SU-DHL-6 (cell line): ENCODE measurements at regions not wholly inside any gene's neighbourhood (a gene's known extent, or its start where the extent isn't known, plus 50 kb on each side); places are given as distances from the start of the nearest gene placed in this dataset.

Experiments
- H2AFZ ChIP-seq: fragments of 200-600 bp; sonication (generic); 2 replicates; pipeline ENCODE4 v1.6.1; 2014; ENCODE audit warnings: low read depth, mild to moderate bottlenecking, moderate library complexity, mixed read lengths, antibody characterized with exemption, low read length; ENCODE audit not compliant: severe bottlenecking
- H3F3A ChIP-seq: fragments of 200-600 bp; shearing (Covaris generic); 2 replicates; pipeline ENCODE4 v1.6.0; 2016; ENCODE audit warnings: antibody characterized with exemption, mild to moderate bottlenecking; ENCODE audit not compliant: insufficient read depth
- H3K27ac ChIP-seq: fragments of 200-600 bp; sonication (generic); 2 replicates; pipeline ENCODE4 v1.5.1; 2016; ENCODE audit warnings: low read depth, mild to moderate bottlenecking, low read length, moderate library complexity, mixed read lengths
- H3K27me3 ChIP-seq: fragments of 200-600 bp; sonication (generic), shearing (Covaris generic); 2 replicates; pipeline ENCODE4 v1.6.0; 2014; ENCODE audit warnings: mild to moderate bottlenecking, low read length
- H3K36me3 ChIP-seq: fragments of 200-600 bp; sonication (generic); 2 replicates; pipeline ENCODE4 v1.6.1; 2014; ENCODE audit warnings: mild to moderate bottlenecking, low read length, mixed read lengths
- H3K4me2 ChIP-seq: fragments of 300-600, 200-600 bp; shearing (Covaris generic), sonication (generic); 2 replicates; pipeline ENCODE4 v1.6.0; 2014; ENCODE audit warnings: low read length, low read depth, mild to moderate bottlenecking; ENCODE audit not compliant: poor library complexity, severe bottlenecking
- H3K4me3 ChIP-seq: fragments of 200-600 bp; sonication (generic); 2 replicates; pipeline ENCODE4 v1.5.1; 2014; ENCODE audit warnings: antibody characterized with exemption, low read length, mild to moderate bottlenecking, mixed read lengths; ENCODE audit not compliant: insufficient read depth, poor library complexity, severe bottlenecking
- H3K79me2 ChIP-seq: fragments of 200-600 bp; sonication (generic); 2 replicates; pipeline ENCODE4 v1.6.1; 2014; ENCODE audit warnings: mild to moderate bottlenecking, low read length, moderate library complexity; ENCODE audit not compliant: insufficient read depth
- H3K9ac ChIP-seq: fragments of 200-600 bp; sonication (generic); 2 replicates; pipeline ENCODE4 v1.7.0; 2014; ENCODE audit warnings: mild to moderate bottlenecking, low read length
- H3K9me2 ChIP-seq: fragments of 200-600 bp; sonication (generic); replicated peaks from 2 replicates; pipeline ENCODE4 v1.6.1; 2014; ENCODE audit warnings: low read length; ENCODE audit not compliant: insufficient read depth
- H3K9me3 ChIP-seq: fragments of 200-600 bp; sonication (generic); 2 replicates; pipeline ENCODE4 v1.6.1; 2014; ENCODE audit warnings: low read length, mixed read lengths; ENCODE audit not compliant: insufficient read depth
- H4K20me1 ChIP-seq: fragments of 200-600 bp; sonication (generic); 2 replicates; pipeline ENCODE4 v1.6.1; 2014; ENCODE audit warnings: low read depth, mild to moderate bottlenecking, antibody characterized with exemption, low read length, moderate library complexity, mixed read lengths
- EZH2phosphoT487 ChIP-seq: fragments of 200-600 bp; sonication (generic), shearing (Covaris generic); conservative IDR thresholded peaks from 2 replicates; pipeline ENCODE4 v1.6.1; 2018; ENCODE audit warnings: mild to moderate bottlenecking, antibody characterized with exemption, low read length, moderate library complexity, mixed read lengths
- TF ChIP-seq, protein P1 (sequence below): fragments of 200-600 bp; sonication (generic); IDR thresholded peaks from one replicate; pipeline ENCODE4 v1.5.1; 2017; ENCODE audit warnings: antibody characterized with exemption, mild to moderate bottlenecking, low read length, moderate library complexity; ENCODE audit not compliant: insufficient read depth, poor library complexity, severe bottlenecking

DNA sequence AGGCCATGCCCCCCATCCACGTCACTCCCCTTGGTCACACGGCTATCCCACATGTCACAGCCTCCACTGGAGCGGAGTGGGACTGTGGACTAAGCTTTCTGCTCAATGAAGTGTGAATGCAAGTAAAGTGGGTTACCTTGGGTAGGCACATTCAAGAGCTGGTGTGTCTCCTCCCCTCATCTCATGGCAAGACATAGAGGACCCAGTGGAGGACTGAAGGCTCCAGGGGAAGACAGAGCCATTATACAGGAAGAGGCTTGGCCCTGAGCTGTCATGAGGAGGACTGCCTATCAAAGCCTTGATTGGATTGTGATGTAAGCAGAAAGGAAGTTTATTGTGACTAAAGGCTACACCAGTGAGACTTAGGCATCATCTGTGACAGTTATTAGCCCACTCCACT lies 129.2 kb upstream of the CCL2 start:
- Histone ChIP-seq H3K9ac (no peak overlapping the region), H3K27ac (no peak overlapping the region), H2AFZ (no peak overlapping the region), H3K79me2 (no peaks in the 10 kb centered on the region), H3K27me3 (no peaks in the 10 kb centered on the region), H3K9me2 (no peaks in the 10 kb centered on the region), H3K4me3 (no peak overlapping the region), H3K9me3 (no peaks in the 10 kb centered on the region), H3K4me2 (no peak overlapping the region), H3F3A (no peaks in the 10 kb centered on the region), H3K36me3 (no peaks in the 10 kb centered on the region), H4K20me1 (no peaks in the 10 kb centered on the region)
- TF ChIP-seq, protein P1, sequence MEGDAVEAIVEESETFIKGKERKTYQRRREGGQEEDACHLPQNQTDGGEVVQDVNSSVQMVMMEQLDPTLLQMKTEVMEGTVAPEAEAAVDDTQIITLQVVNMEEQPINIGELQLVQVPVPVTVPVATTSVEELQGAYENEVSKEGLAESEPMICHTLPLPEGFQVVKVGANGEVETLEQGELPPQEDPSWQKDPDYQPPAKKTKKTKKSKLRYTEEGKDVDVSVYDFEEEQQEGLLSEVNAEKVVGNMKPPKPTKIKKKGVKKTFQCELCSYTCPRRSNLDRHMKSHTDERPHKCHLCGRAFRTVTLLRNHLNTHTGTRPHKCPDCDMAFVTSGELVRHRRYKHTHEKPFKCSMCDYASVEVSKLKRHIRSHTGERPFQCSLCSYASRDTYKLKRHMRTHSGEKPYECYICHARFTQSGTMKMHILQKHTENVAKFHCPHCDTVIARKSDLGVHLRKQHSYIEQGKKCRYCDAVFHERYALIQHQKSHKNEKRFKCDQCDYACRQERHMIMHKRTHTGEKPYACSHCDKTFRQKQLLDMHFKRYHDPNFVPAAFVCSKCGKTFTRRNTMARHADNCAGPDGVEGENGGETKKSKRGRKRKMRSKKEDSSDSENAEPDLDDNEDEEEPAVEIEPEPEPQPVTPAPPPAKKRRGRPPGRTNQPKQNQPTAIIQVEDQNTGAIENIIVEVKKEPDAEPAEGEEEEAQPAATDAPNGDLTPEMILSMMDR: no peak
- no peak for TF ChIP-seq EZH2phosphoT487

DNA sequence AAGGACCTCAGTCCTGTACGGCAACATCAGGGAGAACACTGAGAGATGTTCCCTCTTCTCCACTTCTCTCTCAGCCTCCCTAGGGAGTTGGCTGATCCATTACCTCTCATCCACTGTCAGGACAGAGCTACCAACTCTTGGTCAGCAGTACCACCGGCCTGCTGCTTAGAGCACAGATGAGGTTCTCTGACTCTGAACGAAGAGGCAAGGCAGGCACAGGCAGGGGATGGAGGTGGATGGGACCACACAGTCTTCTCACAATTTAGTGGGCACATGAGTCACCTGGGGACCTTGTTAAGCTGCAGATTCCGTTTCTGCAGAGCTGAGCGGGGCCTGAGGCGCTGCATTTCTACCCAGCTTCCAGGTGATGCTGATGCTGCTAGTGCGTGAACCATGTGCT lies 128.6 kb upstream of the CCL2 start:
- Histone ChIP-seq H3K27ac (no peak overlapping the region), H3K79me2 (no peaks in the 10 kb centered on the region), H2AFZ (no peak overlapping the region), H3K27me3 (no peaks in the 10 kb centered on the region), H3K4me3 (no peak overlapping the region), H3K9me3 (no peaks in the 10 kb centered on the region), H3K36me3 (no peaks in the 10 kb centered on the region), H3K9ac (no peak overlapping the region), H3K9me2 (no peaks in the 10 kb centered on the region), H4K20me1 (no peaks in the 10 kb centered on the region), H3F3A (no peaks in the 10 kb centered on the region), H3K4me2 (no peak overlapping the region)
- TF ChIP-seq, protein P1: no peak
- no peak for TF ChIP-seq EZH2phosphoT487

DNA sequence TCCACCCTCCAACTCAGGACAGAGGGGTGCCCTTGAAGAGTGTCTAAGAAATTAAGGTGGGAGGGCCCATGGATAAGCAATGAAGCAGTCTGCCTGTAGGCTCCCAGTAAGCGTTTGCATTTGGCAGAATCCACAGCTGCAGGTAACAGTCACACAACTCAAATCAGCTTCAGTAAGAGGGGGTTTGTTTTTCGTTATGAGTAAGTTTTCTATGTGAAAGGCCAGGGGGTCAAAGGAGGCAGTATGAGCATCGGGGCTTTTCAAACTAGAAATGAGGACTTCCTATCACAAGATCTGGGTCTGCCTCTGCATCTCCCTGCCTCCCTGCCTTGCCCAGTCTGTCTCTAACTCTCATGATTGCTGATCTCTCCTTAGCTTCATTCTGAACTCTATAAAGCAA lies 128.1 kb upstream of the CCL2 start:
- H3K27ac ChIP-seq: no peak overlapping the region
- H3K4me2 ChIP-seq: no peak overlapping the region
- no peaks in the 10 kb centered on the region for H3K9me3 ChIP-seq
- H3F3A ChIP-seq: no peaks in the 10 kb centered on the region
- no peak overlapping the region for H3K4me3 ChIP-seq
- no peaks in the 10 kb centered on the region for H3K27me3 ChIP-seq
- no peak overlapping the region for H2AFZ ChIP-seq
- H3K9me2 ChIP-seq: no peaks in the 10 kb centered on the region
- H4K20me1 ChIP-seq: no peaks in the 10 kb centered on the region
- no peak overlapping the region for H3K9ac ChIP-seq
- H3K79me2 ChIP-seq: no peaks in the 10 kb centered on the region
- TF ChIP-seq, protein P1: no peak
- TF ChIP-seq EZH2phosphoT487: no peak
- H3K36me3 ChIP-seq: no peaks in the 10 kb centered on the region

DNA sequence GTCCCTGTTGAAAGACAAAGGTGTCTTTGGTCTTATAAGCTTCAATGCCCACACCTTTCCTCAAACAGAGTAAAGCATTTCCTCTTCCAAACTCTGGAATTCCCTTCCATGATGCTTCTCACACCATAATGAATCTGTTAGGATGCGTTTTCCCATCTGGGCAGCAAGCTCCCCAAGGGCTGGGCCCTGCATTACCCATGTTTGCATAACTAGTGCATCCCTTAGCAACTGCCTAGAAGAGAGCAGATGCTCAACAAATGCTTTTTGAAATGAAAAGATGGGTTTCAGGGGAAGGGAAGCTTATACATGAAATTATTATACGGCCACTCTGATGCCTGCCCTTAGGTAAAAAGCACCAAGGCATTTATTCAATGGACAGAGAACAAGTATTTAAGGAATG lies 124.5 kb upstream of the CCL2 start:
- Histone ChIP-seq H3K4me2 (no peak overlapping the region), H4K20me1 (no peaks in the 10 kb centered on the region), H3K79me2 (no peaks in the 10 kb centered on the region), H3K27ac (no peak overlapping the region), H3F3A (no peaks in the 10 kb centered on the region), H3K9me3 (no peaks in the 10 kb centered on the region), H3K27me3 (no peaks in the 10 kb centered on the region), H3K9ac (no peak overlapping the region), H3K4me3 (no peak overlapping the region), H2AFZ (no peak overlapping the region), H3K36me3 (no peaks in the 10 kb centered on the region), H3K9me2 (no peaks in the 10 kb centered on the region)
- no peak for TF ChIP-seq EZH2phosphoT487
